GM21390 (cell line): ENCODE measurements at regions not wholly inside any gene's neighbourhood (a gene's known extent, or its start where the extent isn't known, plus 50 kb on each side); places are given as distances from the start of the nearest gene placed in this dataset.
"Not testable (repeated sequence)": the region's sequence is repeated elsewhere in the genome, so short reads cannot be mapped to it uniquely, and the experiment has no call there.

Source experiments
- ATAC-seq: cut with Tn5 transposase; IDR thresholded peaks from one replicate; pipeline ENCODE4 v1.9.1; 2021; ENCODE audit not compliant: unreplicated experiment

DNA sequence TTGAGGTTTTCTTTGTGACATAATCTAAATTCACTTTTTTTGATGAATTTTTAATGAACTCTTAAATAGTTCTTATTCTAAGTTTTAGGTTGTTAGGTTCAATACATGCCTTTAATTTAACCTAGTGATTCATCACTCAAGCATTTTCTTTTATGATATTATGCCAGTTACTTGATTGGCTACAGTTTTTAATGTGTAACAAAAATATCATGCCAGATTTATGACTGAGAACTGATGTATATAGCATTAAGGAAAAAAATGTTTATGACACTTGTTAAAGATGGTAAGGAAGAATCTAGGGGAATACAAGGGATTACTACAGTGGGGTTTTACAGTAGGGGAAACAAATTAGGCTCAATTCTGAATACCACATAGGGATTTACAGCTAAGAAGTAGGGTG is 103.1 kb downstream of the VGLL3 start:
- no peak for ATAC-seq

DNA sequence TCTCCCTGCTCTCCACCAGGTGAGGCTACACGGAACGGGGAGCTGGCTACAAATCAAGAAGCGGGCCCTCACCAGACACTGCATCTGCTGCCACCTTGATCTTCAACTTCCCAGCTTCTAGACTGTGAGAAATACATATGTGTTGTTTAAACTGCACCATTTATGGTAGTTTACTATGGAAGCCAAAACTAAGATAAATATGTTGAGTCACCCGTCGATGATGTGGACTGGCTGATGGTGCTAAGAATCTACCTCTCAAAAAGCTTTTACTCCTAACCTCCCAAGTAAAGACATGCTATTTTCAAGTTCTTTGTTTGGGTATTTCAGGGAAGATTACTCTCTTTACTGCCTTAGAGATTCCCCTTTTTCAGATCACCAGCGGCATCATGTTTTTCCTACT is 110.9 kb downstream of the VGLL3 start:
- ATAC-seq, result no peak

DNA sequence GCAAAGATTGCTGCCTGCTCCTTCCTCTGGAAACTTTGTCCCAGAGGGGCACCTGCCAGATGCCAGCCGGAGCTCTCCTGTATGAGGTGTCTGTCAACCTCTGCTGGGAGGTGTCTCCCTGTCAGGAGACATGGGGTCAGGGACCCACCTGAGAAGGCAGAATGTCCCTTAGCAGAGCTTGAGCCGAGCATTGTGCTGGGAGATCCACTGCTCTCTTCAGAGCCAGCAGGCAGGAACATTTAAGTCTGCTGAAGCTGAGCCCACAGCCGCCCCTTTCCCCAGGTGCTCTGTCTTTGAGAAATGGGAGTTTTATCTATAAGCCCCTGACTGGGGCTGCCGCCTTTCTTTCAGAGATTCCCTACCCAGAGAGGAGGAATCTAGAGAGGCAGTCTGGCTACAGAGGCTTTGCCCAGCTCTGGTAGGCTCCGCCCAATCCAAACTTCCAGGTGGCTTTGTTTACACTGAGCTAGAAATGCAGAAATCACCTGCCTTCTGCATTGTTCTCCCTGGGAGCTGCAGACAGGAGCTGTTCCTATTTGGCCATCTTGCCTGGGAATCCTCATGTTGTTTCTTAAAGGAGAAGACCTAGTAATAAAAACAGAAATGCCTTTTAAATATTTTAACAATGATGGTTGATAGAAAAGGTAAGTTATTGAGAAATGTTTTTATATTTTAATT is 114.3 kb downstream of the VGLL3 start:
- ATAC-seq, result not testable (repeated sequence)

DNA sequence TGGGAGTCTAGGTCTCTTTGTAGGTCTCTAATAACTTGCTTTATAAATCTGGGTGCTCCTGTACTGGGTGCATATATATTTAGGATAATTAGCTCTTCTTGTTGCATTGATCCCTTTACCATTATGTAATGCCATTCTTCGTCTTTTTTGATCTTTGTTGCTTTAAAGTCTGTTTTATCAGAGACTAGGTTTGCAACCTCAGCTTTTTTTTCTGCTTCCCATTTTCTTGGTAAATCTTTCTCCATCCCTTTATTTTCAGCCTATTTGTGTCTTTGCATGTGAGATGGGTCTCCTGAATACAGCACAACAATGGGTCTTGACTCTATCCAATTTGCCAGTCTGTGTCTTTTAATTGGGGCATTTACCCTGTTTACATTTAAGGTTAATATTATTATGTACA is 116.2 kb downstream of the VGLL3 start:
- not testable (repeated sequence) for ATAC-seq

DNA sequence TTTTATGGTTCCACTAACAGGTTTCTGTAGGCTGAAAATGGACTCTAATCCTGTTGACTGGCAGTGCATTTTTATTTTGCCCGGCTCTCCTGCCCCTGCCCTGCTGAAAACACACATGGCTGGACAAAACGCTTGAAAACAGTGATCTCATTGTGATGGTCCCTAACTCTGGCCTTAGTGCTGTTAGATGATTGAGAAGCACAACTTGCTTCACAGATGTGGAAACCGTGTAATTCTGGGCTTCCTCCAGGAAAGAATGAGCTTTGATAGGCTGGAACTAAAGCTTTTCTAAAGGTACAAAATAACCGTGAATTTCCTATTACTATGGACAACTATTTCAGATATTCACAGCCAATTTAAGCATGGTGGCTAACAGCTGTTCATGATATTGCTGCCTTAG is 121.4 kb downstream of the VGLL3 start:
- no peak for ATAC-seq

DNA sequence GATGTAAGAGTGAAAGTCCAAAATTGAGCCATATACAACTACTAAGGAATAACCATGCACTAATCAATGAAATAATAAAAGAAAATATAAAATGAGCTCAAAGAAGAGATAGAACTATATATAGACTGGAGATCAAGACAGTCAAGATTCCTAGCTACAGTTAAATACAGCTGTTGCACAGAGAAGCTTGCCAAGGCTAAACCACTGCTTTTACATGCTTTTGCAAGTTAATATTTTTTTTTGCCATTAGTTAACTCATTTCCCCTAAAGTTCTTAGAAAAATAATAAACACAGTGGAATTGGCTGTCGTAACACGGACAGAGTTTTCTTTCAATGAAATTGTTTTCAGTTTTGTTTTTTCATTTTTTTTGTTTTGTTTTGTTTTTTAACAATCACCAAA is 123.0 kb downstream of the VGLL3 start:
- no peak for ATAC-seq

DNA sequence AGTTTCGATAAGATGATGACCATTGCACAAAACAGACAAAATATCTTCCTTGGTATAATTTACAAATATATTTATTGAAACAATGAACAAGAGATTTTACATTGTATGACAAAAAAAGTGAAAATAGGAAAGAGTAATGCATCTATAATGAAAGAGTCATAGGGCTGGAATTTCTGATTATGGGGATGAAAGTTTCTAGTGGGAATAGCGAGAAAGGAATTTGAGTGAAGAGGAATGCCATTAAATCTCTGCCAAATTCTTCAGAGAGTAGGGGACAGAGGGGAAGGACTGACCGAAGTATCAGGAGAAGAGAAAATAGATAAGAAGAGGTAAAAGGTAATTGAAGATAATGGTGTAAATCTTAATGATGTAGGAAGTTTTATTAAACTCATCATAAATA is 125.4 kb downstream of the VGLL3 start:
- ATAC-seq, result no peak

DNA sequence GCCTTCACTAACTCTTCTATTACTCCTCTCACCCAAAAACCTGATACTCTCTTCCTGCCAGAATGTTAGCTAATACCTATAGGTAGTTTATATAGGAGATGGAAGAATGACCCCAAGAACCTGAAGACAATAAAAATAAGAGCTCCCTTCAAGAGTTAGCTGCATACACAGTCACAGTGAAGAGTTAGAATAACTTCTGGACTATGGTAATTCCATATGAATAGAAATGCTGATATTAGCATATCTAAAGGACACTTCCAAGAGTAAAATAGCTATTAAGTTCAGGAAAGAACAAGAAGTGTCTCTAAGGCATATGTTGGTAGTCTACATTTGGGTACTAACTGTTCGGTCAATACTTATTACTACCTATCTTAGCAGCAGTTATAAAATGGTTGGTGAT is 134.2 kb downstream of the VGLL3 start:
- ATAC-seq, result no peak

DNA sequence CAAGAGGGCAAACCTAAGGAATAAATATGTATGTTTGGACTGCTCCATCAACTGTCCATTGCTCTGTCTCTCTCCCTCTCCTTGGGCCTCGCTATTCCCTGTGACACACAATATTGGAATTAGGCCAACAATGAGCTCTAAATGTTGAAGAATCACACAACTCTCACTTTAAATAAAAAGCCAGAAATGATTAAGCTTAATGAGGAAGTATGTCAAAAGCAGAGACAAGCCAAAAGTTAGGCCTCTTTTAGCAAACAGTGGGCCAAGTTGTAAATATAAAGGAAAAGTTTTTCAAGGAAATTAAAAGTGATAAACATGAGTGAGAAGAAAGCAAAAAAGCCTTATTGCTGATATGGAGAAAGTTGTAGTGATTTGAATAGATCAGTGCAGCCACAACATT is 141.0 kb downstream of the VGLL3 start:
- no peak for ATAC-seq

DNA sequence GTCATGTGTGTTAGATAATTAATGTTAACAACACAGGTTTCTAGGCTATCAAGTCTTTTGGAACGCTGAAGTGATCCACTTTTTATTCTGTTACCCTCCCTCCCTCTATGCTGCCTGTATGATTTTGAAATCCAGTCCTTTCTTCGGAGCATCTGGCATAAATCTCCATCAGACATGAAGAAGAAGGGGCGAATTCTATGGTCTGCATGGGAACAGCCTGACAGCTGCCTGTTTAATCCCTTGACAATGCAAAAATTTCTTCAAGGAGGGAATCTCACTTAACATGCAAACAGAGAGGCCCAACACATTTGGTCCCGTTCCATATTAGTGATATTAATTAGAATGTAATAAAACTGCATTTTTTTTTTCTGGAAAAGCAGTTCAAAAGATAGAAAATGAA is 145.2 kb downstream of the VGLL3 start:
- no peak for ATAC-seq

DNA sequence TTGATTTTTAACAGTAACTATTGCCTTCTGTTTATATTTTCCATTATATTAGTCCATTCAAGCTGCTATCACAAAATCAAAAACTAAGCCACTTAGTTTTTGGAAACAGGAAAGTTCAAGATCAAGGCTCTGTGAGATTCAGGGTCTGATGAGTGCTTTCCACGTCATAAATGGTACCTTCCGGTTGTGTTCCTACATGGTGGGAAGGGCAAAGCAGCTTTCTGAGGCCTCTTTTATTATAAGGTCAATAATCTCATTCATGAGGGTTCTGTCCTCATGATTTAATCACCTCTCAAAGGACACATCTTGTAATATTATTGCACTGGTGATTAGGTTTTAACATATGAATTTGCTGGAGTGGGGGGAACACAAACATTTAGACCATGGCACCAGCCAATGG is 152.0 kb downstream of the VGLL3 start:
- no peak for ATAC-seq

DNA sequence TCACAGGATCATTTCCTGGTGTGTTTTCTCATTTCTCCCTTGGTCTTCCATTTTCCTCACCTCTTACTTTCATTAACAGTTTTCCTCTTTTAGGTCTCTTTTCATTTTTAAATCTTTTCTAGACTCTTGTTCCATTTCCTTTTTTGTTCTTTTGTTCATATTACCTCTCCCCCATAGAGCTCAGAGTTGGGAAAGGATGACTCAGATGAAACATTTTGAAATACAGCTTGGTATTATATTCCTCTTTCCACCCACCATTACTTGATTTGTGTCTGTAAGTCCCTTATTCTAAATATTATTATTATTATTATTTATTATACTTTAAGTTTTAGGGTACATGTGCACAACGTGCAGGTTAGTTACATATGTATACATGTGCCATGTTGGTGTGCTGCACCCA is 153.1 kb downstream of the VGLL3 start:
- no peak for ATAC-seq

DNA sequence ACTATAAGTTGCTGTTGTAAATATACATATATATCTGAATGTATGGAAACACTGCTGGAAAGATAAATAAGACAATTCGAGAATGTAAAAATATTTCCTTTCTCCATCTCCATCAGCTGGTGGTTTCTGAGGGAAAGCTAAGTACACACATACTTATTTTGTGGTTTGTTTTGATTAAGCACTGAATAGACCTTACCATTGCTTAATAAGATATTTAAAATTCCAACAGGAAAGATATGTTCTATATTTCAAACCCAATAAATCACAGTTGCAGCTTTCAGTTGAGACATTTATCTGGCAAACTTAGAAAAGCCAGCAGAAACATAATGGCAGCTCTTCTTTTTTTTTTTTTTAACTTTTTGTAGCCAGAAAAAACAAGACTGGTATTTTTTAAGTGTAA is 160.4 kb downstream of the VGLL3 start:
- ATAC-seq, result no peak

DNA sequence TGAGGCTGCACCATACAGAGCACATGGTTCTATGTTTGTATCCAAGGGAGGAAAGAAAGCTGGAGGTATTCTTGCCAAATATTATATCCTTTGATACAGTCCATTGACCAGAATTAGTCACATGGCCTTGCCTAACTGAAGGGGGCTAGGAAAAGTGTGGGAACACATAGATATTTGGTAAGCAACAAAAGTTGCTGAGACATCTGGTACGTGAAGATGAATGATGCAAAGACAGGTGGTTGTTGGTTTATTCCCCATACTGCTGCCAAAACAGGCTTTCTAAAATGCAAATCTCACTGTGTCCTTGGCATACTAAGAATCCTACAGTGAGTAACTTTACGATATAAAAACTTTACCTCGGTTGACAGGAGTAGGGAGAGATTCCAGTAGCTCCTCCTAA is 162.2 kb downstream of the VGLL3 start:
- no peak for ATAC-seq

DNA sequence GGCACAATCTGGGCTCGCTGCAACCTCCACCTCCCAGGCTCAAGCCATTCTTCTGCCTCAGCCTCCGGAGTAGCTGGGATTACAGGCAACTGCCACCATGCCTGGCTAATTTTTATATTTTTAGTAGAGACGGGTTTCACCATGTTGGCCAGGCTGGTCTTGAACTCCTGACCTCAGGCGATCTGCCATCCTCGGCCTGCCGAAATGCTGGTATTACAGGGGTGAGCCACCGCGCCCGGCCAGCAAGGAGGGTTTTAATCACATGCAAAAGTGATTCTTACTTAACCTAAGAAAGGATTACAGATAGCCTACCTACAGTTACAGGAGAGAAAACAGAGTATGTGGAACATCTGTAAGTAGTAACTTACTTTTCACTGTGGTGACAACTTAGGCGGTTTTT is 163.4 kb downstream of the VGLL3 start:
- not testable (repeated sequence) for ATAC-seq

DNA sequence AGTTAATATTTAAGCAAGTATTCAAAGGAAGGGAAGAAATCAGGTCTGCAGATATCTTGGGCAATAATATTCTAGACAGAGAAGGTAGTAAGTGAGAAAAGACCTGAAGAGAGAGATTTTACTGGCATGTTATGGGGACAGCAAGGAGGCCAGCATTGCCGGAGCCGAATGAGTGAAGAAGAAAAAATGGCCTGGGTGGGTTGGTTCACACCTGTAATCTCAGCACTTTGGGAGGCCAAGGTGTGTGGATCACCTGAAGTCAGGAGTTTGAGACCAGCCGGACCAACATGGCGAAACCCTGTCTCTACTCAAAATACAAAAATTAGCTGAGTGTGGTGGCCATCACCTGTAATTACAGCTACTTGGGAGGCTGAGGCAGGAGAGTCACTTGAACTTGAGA is 164.7 kb downstream of the VGLL3 start:
- ATAC-seq, result no peak

DNA sequence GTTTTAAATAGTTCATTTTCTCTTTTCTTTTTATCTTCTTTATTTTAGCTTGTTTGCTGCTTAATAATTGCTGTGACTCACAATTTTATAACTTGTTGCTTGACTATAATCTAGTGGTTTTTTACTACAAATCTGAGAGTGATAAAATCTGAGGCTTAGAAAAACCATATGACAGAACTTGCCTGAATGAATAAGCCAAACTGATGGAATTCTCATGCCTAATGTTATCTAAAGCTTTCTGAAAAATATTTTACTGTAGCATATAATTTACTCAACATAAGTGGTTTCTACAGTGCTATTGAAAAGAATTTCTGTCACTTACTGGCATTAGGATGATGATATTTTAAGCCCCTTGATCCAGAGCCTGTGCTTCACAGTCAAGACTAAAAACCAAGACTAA is 175.1 kb downstream of the VGLL3 start:
- ATAC-seq, result no peak

DNA sequence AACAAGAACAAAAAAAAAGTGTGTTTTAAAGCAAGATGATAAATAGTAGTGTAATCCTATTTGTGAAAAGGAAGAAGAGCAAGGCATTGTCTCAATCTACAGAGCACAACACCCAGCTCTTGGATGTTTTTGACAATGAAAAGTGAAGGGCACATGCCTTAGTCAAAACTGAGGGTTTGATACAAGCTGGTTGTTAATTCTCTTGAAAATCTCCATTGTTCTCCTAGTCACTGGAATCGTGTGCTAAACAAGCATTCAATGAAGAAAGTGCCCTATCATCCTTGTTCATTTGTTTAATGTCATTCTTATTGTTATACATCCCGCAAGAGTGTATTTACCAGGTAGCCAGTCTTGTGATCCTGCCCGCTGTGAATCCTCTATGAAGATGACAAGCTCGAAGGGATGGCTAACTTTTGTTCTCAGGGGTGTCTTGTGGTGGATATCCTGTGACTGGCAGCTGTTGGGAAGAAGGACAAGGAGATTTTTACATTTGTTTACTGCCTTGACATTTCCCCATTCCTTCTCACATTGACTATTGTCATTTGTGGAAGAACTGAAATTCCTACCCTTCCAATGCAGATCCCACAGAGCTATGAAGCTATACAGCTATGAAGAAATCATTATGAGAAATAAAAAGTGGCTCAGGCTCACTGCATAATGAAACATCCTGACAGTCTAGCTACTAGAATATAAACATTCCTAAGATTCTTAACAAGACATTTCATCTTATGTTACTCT is 175.9 kb downstream of the VGLL3 start:
- no peak for ATAC-seq

DNA sequence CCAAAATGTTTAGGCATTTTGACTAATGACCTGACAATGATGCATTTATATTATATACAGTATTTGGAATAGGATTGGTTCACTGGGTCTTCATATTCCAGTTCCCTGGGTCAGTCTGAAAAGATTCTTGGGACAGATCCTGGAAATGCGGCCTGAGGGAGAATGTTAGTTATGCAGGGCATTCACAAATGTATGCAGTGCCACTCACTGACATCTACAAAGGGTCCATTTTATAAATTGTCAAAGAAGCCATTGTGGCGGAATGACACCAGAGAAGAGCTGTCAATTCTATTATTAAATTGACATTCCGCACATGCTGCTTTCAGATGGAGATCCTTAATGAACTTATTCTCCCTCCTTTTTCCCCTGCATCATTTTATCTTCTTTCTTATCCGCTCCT is 176.6 kb downstream of the VGLL3 start:
- ATAC-seq, result no peak

DNA sequence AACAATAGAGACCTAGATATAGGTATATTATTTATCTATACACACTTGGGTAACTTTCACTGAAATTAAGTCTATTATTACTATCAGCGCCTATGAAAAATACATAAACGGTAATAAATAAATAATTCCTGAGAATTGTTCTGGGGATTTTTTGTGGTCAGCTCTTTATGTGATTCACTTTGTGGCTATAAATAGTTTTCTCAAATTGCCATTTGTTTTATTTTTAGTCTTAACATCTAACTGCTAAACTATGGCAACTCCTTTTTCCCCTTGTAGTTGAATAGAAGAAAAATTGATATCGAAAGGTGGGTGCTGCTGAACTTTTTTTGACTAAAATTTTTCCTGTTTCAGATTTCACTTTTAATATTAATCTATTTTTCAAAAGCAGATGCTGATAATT is 189.0 kb downstream of the VGLL3 start:
- ATAC-seq, result no peak

DNA sequence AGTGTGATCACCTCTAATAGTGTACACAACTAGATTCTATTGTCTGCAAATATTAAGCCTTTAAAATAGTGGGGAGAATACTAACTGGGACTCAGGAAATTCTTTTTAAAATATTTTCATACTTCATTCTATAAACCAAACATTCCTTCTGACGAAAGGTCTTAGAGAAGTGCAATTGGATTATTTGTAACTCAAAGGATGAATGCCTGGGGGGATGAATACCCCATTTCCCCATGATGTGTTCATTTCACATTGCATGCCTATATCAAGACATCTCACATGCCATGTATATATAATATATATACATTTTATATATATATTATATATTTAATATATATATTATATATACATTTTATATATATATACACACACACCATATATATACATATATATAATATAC is 189.9 kb downstream of the VGLL3 start:
- ATAC-seq, result no peak

DNA sequence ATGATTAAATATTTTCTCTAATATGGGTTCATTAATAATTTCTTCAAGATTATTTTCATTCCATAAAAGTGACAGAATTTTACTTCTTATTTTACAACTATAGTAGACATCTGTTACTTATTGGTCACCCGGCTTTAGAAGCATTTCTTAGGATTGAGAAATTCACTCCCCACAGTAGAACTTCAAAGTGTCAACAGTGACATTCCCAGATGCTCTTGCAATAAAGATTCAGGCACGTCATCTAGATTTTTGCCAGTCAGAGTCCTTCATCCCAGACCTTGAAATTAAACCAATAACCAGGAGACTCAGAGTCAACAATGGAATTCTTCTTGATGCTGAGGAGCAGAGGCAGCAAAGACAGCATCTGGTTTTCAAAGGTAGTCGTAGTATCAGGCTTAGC is 190.8 kb downstream of the VGLL3 start:
- ATAC-seq, result no peak

DNA sequence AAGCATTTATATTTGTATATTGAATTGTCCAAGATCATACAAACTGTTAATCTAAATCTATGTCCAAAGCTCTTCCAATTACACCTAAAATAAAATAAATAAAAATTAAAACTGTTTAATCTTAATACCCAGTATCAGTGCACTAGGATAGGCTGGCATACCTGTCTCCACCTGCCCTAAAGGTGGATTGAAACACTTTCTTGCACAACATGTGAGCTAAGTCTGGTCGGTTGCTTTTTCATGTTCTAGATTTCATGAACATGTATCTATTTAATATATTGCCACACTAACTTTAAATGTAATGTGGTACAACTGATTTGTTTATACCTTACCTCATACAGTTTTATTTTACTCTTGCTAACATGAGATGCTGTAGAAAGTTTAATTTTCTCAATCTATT is 193.0 kb downstream of the VGLL3 start:
- no peak for ATAC-seq
